Natural killer cell (primary cell): ENCODE measurements at regions not wholly inside any gene's neighbourhood (a gene's known extent, or its start where the extent isn't known, plus 50 kb on each side); places are given as distances from the start of the nearest gene placed in this dataset.

Experiments used
- ATAC-seq, 3 donors: fragments of 150-1000 bp in 2 of 3; fragments of 200-7000 bp in 1 of 3; cut with Tn5 transposase; 1 replicate in 1 of 3; 2 replicates in 2 of 3; pipeline ENCODE4 v1.10.0; 2021; ENCODE audit warnings: mild to moderate bottlenecking in 2 of 3, moderate library complexity in 2 of 3
- DNase-seq, 2 donors: peaks; one replicate each; pipeline versions ENCODE4 v3.0.0 to v3.0.0-alpha.2; 2013 to 2021; ENCODE audit warnings: mixed read lengths in 1 of 2
- H3K27ac ChIP-seq: one replicate; pipeline ENCODE4 v1.5.1; 2013; ENCODE audit warnings: mild to moderate bottlenecking, low read length
- H3K27me3 ChIP-seq: one replicate; pipeline ENCODE4 v1.6.1; 2013; ENCODE audit warnings: low read length; ENCODE audit not compliant: control insufficient read depth, insufficient read depth
- H3K36me3 ChIP-seq: one replicate; pipeline ENCODE4 v1.6.1; 2013; ENCODE audit warnings: low read length; ENCODE audit not compliant: control insufficient read depth, insufficient read depth
- H3K4me1 ChIP-seq: one replicate; pipeline ENCODE4 v1.6.1; 2013; ENCODE audit warnings: low read length; ENCODE audit not compliant: control insufficient read depth, insufficient read depth
- H3K4me3 ChIP-seq: one replicate; pipeline ENCODE4 v1.5.1; 2013; ENCODE audit warnings: low read length
- H3K9me3 ChIP-seq: one replicate; pipeline ENCODE4 v1.6.1; 2013; ENCODE audit warnings: low read length; ENCODE audit not compliant: control insufficient read depth, insufficient read depth
- H3K27ac Mint-ChIP-seq, 2 donors: one replicate each; pipeline ENCODE4 v1.8.0; 2022; ENCODE audit warnings: mild to moderate bottlenecking in 2 of 2, mixed read lengths in 2 of 2, moderate library complexity in 1 of 2
- H3K27me3 Mint-ChIP-seq, 2 donors: one replicate each; pipeline ENCODE4 v1.8.0; 2022; ENCODE audit warnings: low read depth in 2 of 2, mixed read lengths in 2 of 2
- H3K36me3 Mint-ChIP-seq: one replicate; pipeline ENCODE4 v1.8.0; 2022; ENCODE audit warnings: mixed read lengths
- H3K4me1 Mint-ChIP-seq, 2 donors: one replicate each; pipeline ENCODE4 v1.8.0; 2022; ENCODE audit warnings: mixed read lengths in 2 of 2
- H3K4me3 Mint-ChIP-seq: one replicate; pipeline ENCODE4 v1.8.0; 2022; ENCODE audit warnings: mild to moderate bottlenecking, moderate library complexity, mixed read lengths
- H3K9me3 Mint-ChIP-seq, 2 donors: one replicate each; pipeline ENCODE4 v1.8.0; 2022; ENCODE audit warnings: mixed read lengths in 2 of 2
- WGBS: methylation state at CpG from one replicate; pipeline ENCODE4 v1.1.7; 2013; ENCODE audit warnings: missing lambda C conversion rate; ENCODE audit not compliant: insufficient coverage; 5-methylcytosine and 5-hydroxymethylcytosine counted together
- intact Hi-C: fragments of 100-400 bp; cut with micrococcal nuclease; formaldehyde crosslinking; loops from one replicate; pipeline ENCODE4 v1.14.2; 2022
- TF ChIP-seq, protein P1 (sequence below): fragments of 200-600 bp; IDR thresholded peaks from one replicate; pipeline ENCODE4 v1.8.0; 2022; ENCODE audit warnings: antibody characterized with exemption

DNA sequence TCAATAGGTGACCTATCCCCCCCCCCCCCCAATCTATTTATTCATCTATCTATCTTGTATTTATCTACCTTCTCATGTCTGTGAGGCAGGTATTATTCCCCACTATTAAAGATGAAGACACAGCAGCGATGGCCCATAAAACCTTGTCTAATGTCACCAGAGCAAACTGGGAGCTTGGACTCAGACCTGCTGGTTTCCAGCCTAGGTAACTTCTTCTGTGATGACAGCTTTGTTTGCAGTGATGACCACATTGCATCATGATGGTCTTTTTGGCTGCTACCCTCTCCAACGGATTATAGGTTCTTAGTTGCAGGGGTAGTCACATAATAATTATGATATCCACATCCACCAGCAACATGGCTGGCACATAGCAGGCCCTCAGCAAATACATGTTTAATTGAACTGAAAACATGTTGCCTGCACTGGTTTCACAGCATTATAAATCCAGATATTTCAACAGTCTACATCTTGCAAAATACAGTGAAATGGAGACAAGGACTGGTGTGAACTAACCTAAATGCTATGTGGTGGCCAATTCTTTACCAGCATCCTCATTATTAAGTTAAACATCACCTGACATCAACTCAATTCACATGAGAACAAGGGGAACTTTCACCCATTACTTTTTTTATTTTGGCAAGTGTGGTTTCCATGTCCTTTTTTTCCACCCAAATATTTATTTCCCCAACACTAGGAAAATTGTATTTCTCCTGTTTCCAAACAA, 712.5 kb upstream of the NRSN1 start:
- H3K27ac Mint-ChIP-seq: no peak overlapping the region
- Histone ChIP-seq H3K4me3 (no peak overlapping the region), H3K4me1 (no peaks in the 10 kb centered on the region), H3K36me3 (no peaks in the 10 kb centered on the region), H3K27me3 (no peaks in the 10 kb centered on the region), H3K27ac (no peak overlapping the region), H3K9me3 (no peaks in the 10 kb centered on the region)
- peaks cover 3 to 6% of the 10 kb centered on the region in 2 donors for H3K9me3 Mint-ChIP-seq
- 80% methylated on average over 1 of the region's 2 CpGs for WGBS
- no peaks in the 10 kb centered on the region for H3K27me3 Mint-ChIP-seq
- H3K36me3 Mint-ChIP-seq: no peaks in the 10 kb centered on the region
- no peak for DNase-seq
- no peak overlapping the region for H3K4me3 Mint-ChIP-seq
- intact Hi-C loops: no loop called here
- TF ChIP-seq, protein P1, sequence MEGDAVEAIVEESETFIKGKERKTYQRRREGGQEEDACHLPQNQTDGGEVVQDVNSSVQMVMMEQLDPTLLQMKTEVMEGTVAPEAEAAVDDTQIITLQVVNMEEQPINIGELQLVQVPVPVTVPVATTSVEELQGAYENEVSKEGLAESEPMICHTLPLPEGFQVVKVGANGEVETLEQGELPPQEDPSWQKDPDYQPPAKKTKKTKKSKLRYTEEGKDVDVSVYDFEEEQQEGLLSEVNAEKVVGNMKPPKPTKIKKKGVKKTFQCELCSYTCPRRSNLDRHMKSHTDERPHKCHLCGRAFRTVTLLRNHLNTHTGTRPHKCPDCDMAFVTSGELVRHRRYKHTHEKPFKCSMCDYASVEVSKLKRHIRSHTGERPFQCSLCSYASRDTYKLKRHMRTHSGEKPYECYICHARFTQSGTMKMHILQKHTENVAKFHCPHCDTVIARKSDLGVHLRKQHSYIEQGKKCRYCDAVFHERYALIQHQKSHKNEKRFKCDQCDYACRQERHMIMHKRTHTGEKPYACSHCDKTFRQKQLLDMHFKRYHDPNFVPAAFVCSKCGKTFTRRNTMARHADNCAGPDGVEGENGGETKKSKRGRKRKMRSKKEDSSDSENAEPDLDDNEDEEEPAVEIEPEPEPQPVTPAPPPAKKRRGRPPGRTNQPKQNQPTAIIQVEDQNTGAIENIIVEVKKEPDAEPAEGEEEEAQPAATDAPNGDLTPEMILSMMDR: no peak
- ATAC-seq: no peak
- H3K4me1 Mint-ChIP-seq: no peaks in the 10 kb centered on the region

DNA sequence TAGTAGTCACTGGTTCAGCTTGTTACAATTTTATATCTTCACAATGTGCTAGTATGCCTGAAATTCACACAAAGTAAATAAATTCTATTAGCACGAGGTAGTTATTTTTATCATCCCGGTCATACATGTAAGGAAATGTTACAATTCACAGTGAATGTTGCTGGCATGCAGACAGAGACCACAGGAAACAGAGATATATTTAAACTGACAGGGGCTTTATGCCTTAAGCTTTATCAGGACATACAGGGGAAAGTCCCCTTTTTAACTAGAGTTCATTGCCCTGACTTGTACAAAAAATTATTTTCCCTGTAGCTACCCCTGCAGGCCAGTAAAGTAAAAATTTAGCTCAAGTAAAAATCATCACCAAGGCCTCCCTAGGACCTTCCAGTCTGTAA, 712.0 kb upstream of the NRSN1 start:
- no peak overlapping the region for H3K27ac ChIP-seq

DNA sequence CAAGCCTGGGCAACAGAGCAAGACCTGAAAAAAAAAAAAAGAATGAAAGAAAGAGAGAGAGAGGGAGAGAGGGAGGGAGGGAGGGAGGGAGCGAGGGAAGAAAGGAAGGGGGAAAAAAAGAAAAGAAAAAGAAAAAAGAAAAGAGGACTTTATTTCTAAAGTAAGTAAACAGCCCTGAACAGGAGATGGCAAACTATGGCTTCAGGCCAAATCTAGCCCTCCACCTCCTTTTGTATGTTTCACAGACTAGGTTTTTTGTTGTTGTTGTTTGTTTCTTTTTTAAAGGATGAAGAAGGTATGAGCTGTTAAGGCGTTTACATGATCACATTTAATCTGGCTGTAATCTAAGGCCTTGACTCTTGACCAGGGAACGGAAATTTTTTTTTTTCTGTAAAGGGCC, 711.1 kb upstream of the NRSN1 start:
- WGBS: no CpG with 5 or more reads among the region's 3 CpGs
- no peak overlapping the region for H3K4me3 Mint-ChIP-seq
- no peak overlapping the region for H3K27ac Mint-ChIP-seq
- Histone ChIP-seq H3K36me3 (no peaks in the 10 kb centered on the region), H3K9me3 (no peaks in the 10 kb centered on the region), H3K27me3 (no peaks in the 10 kb centered on the region), H3K4me3 (no peak overlapping the region), H3K27ac (no peak overlapping the region), H3K4me1 (no peaks in the 10 kb centered on the region)
- H3K36me3 Mint-ChIP-seq: no peaks in the 10 kb centered on the region
- no peak for ATAC-seq
- peaks cover 3 to 6% of the 10 kb centered on the region in 2 donors for H3K9me3 Mint-ChIP-seq
- DNase-seq: no peak
- TF ChIP-seq, protein P1: no peak
- no peaks in the 10 kb centered on the region for H3K27me3 Mint-ChIP-seq
- H3K4me1 Mint-ChIP-seq: no peaks in the 10 kb centered on the region
- intact Hi-C loops: no loop called here

More for the DNA sequence above, 712.0 kb upstream of the NRSN1 start:
- no peaks in the 10 kb centered on the region for H3K9me3 ChIP-seq
- H3K4me1 ChIP-seq: no peaks in the 10 kb centered on the region
- WGBS: 5% methylated on average over 2 of the region's 2 CpGs
- DNase-seq (no peak), ATAC-seq (no peak)
- no peaks in the 10 kb centered on the region for H3K27me3 Mint-ChIP-seq
- H3K4me1 Mint-ChIP-seq: no peaks in the 10 kb centered on the region
- no peaks in the 10 kb centered on the region for H3K36me3 Mint-ChIP-seq
- TF ChIP-seq, protein P1: no peak
- no peak overlapping the region for H3K4me3 Mint-ChIP-seq
- no peak overlapping the region for H3K27ac Mint-ChIP-seq
- H3K4me3 ChIP-seq: no peak overlapping the region
- no peaks in the 10 kb centered on the region for H3K27me3 ChIP-seq
- H3K36me3 ChIP-seq: no peaks in the 10 kb centered on the region
- intact Hi-C loops: no loop called here
- peaks cover 3 to 6% of the 10 kb centered on the region in 2 donors for H3K9me3 Mint-ChIP-seq
